ENCODE measurements at regions not wholly inside any gene's neighbourhood (a gene's known extent, or its start where the extent isn't known, plus 50 kb on each side); places are given as distances from the start of the nearest gene placed in this dataset.

DNA sequence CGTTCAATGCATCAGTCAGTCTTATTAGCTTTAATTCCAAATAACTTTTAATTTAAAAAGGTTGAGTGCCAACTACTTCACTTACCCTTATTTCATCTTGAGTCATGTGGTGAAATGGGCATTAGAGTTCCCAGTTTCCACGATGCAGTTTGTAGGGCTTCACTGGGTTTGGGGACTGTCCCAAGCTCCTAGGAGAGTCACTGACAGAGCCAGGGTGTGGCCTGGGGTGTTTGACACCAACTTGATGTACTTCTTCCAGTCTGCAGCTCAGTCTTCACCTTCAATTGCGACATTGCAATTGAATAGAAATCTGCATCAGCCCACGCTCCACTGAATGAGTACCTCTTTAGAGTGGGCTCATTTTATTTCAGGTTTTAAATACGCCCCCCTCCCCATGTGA is 165.3 kb downstream of the ARL4C start:
- H3K9me3 ChIP-seq (ENCODE audit: insufficient read depth, low read depth, low read length): no peaks in the 10 kb centered on the region
- H3K27me3 ChIP-seq (ENCODE audit: insufficient read depth, low read length, poor library complexity, severe bottlenecking): no peaks in the 10 kb centered on the region

DNA sequence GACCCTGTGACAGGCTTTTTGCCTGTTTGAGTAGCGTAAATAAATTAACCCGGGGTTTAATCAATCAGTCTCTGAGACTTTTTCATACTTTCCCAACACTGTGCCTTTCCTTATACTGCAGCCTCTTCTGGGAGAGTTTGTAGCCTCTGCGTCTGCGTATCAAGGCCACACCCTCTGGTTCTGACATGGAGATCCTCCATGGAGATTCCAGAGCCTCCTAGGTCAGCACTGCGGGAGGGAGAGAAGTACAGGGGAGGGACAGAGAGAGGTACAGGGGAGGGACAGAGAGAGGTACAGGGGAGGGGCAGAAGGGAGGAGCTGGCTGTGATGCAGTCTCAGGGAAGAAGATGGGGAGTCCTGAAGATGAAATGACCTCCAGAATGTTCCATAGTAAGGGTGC is 166.0 kb downstream of the ARL4C start:
- H3K36me3 ChIP-seq (ENCODE audit: insufficient read depth, low read length): no peaks in the 10 kb centered on the region
- no peaks in the 10 kb centered on the region for H3K9me2 ChIP-seq (replicated peaks; ENCODE audit: low read depth, low read length)
- H3K9me3 ChIP-seq (ENCODE audit: insufficient read depth, low read depth, low read length): no peaks in the 10 kb centered on the region
- H3K4me2 ChIP-seq (ENCODE audit: low read depth, low read length, poor library complexity, severe bottlenecking): no peak overlapping the region
- H4K20me1 ChIP-seq (ENCODE audit: insufficient read depth, low read length, poor library complexity, severe bottlenecking): no peaks in the 10 kb centered on the region
- no peak overlapping the region for H3K4me3 ChIP-seq (ENCODE audit: low read length, poor library complexity, severe bottlenecking)
- H3K79me2 ChIP-seq (ENCODE audit: insufficient read depth, low read length): no peaks in the 10 kb centered on the region
- no peak overlapping the region for H3K9ac ChIP-seq (ENCODE audit: low read depth, low read length, poor library complexity, severe bottlenecking)
- no peaks in the 10 kb centered on the region for H3F3A ChIP-seq (ENCODE audit: low read depth)
- no peak overlapping the region for H2AFZ ChIP-seq (ENCODE audit: low read length)
- no peaks in the 10 kb centered on the region for H3K4me1 ChIP-seq (ENCODE audit: insufficient read depth, low read length, poor library complexity, severe bottlenecking)
- H3K27me3 ChIP-seq (ENCODE audit: insufficient read depth, low read length, poor library complexity, severe bottlenecking): no peaks in the 10 kb centered on the region
- no peak for TF ChIP-seq EZH2phosphoT487 (IDR thresholded peaks at IDR 0.05; ENCODE audit: borderline replicate concordance)
- TF ChIP-seq, protein P1, sequence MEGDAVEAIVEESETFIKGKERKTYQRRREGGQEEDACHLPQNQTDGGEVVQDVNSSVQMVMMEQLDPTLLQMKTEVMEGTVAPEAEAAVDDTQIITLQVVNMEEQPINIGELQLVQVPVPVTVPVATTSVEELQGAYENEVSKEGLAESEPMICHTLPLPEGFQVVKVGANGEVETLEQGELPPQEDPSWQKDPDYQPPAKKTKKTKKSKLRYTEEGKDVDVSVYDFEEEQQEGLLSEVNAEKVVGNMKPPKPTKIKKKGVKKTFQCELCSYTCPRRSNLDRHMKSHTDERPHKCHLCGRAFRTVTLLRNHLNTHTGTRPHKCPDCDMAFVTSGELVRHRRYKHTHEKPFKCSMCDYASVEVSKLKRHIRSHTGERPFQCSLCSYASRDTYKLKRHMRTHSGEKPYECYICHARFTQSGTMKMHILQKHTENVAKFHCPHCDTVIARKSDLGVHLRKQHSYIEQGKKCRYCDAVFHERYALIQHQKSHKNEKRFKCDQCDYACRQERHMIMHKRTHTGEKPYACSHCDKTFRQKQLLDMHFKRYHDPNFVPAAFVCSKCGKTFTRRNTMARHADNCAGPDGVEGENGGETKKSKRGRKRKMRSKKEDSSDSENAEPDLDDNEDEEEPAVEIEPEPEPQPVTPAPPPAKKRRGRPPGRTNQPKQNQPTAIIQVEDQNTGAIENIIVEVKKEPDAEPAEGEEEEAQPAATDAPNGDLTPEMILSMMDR (conservative IDR thresholded peaks at IDR 0.05; ENCODE audit: low read length): no peak

More for the DNA sequence above, 165.3 kb downstream of the ARL4C start:
- H2AFZ ChIP-seq (ENCODE audit: low read length): no peak overlapping the region
- H3K9ac ChIP-seq (ENCODE audit: low read depth, low read length, poor library complexity, severe bottlenecking): no peak overlapping the region
- H4K20me1 ChIP-seq (ENCODE audit: insufficient read depth, low read length, poor library complexity, severe bottlenecking): no peaks in the 10 kb centered on the region
- no peaks in the 10 kb centered on the region for H3F3A ChIP-seq (ENCODE audit: low read depth)
- no peak overlapping the region for H3K4me3 ChIP-seq (ENCODE audit: low read length, poor library complexity, severe bottlenecking)
- TF ChIP-seq, protein P1 (conservative IDR thresholded peaks at IDR 0.05; ENCODE audit: low read length): no peak
- no peak for TF ChIP-seq EZH2phosphoT487 (IDR thresholded peaks at IDR 0.05; ENCODE audit: borderline replicate concordance)
- H3K9me2 ChIP-seq (replicated peaks; ENCODE audit: low read depth, low read length): no peaks in the 10 kb centered on the region
- no peaks in the 10 kb centered on the region for H3K36me3 ChIP-seq (ENCODE audit: insufficient read depth, low read length)
- H3K4me1 ChIP-seq (ENCODE audit: insufficient read depth, low read length, poor library complexity, severe bottlenecking): no peaks in the 10 kb centered on the region
- no peaks in the 10 kb centered on the region for H3K79me2 ChIP-seq (ENCODE audit: insufficient read depth, low read length)
- H3K4me2 ChIP-seq (ENCODE audit: low read depth, low read length, poor library complexity, severe bottlenecking): no peak overlapping the region

DNA sequence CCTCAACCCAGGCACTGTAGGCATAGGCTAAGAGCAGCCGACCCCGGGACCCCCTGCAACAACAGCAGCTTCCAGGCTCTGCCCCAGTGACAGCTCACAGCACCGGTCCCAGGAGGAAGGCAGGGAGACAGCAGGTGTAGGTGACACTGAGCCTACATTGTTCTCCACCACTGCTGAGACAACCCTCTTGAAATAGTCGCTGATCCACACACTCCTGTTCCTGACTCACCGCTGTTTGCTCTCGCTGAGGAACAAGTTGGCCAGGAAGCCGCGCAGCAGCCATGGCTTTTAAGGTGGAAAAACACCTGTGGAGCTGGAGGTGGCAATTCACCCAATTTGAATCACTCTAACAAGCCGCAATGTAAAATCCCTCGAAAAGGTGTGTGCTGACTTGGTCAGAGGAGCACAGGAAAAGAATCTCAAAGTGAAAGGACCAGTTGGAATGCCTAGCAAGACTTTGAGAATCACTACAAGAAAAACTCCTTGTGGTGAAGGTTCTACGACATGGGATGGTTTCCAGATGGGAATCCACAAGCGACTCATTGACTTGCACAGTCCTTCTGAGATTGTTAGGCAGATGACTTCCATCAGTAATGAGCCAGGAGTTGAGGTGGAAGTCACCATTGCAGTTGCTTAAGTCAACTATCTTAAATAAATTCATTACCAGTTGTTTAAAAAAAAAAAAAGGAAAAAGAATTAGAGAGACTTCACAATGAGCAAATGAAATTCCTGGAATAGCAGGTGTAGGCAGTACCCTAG is 167.5 kb downstream of the ARL4C start:
- no peaks in the 10 kb centered on the region for H3F3A ChIP-seq (ENCODE audit: low read depth)
- TF ChIP-seq EZH2phosphoT487 (IDR thresholded peaks at IDR 0.05; ENCODE audit: borderline replicate concordance): no peak
- TF ChIP-seq, protein P1 (conservative IDR thresholded peaks at IDR 0.05; ENCODE audit: low read length): no peak
- no peak overlapping the region for H3K4me2 ChIP-seq (ENCODE audit: low read depth, low read length, poor library complexity, severe bottlenecking)
- H3K36me3 ChIP-seq (ENCODE audit: insufficient read depth, low read length): no peaks in the 10 kb centered on the region
- H3K4me1 ChIP-seq (ENCODE audit: insufficient read depth, low read length, poor library complexity, severe bottlenecking): no peaks in the 10 kb centered on the region
- no peak overlapping the region for H3K4me3 ChIP-seq (ENCODE audit: low read length, poor library complexity, severe bottlenecking)
- no peaks in the 10 kb centered on the region for H3K9me3 ChIP-seq (ENCODE audit: insufficient read depth, low read depth, low read length)
- no peak overlapping the region for H3K9ac ChIP-seq (ENCODE audit: low read depth, low read length, poor library complexity, severe bottlenecking)
- H3K9me2 ChIP-seq (replicated peaks; ENCODE audit: low read depth, low read length): no peaks in the 10 kb centered on the region
- no peak overlapping the region for H2AFZ ChIP-seq (ENCODE audit: low read length)
- H3K27me3 ChIP-seq (ENCODE audit: insufficient read depth, low read length, poor library complexity, severe bottlenecking): no peaks in the 10 kb centered on the region
- H3K79me2 ChIP-seq (ENCODE audit: insufficient read depth, low read length): no peaks in the 10 kb centered on the region
- H4K20me1 ChIP-seq (ENCODE audit: insufficient read depth, low read length, poor library complexity, severe bottlenecking): no peaks in the 10 kb centered on the region

All from Loucy (cell line).